Muscle layer of colon (tissue), 2 donors: ENCODE measurements at regions not wholly inside any gene's neighbourhood (a gene's known extent, or its start where the extent isn't known, plus 50 kb on each side); places are given as distances from the start of the nearest gene placed in this dataset.
"Not testable (repeated sequence)": the region's sequence is repeated elsewhere in the genome, so short reads cannot be mapped to it uniquely, and the experiment has no call there.

Experiments used
- H3K27ac ChIP-seq: one replicate; pipeline ENCODE4 v1.7.0; 2013; ENCODE audit warnings: low read depth, mild to moderate bottlenecking, low read length, moderate library complexity
- H3K27me3 ChIP-seq, 2 donors: one replicate each; pipeline ENCODE4 v1.7.0; 2013; ENCODE audit warnings: low read length in 2 of 2, mild to moderate bottlenecking in 2 of 2; ENCODE audit not compliant: insufficient read depth in 2 of 2, control insufficient read depth in 1 of 2
- H3K36me3 ChIP-seq: one replicate; pipeline ENCODE4 v1.7.0; 2013; ENCODE audit warnings: mild to moderate bottlenecking, low read length; ENCODE audit not compliant: insufficient read depth
- H3K4me1 ChIP-seq: one replicate; pipeline ENCODE4 v1.7.0; 2013; ENCODE audit warnings: mild to moderate bottlenecking, low read length; ENCODE audit not compliant: insufficient read depth
- H3K4me3 ChIP-seq, 2 donors: one replicate each; pipeline ENCODE4 v1.7.0; 2013; ENCODE audit warnings: low read length in 2 of 2, low read depth in 1 of 2, mild to moderate bottlenecking in 1 of 2, moderate library complexity in 1 of 2
- H3K9ac ChIP-seq: one replicate; pipeline ENCODE4 v1.7.0; 2013; ENCODE audit warnings: low read length
- H3K9me3 ChIP-seq: one replicate; pipeline ENCODE4 v1.7.0; 2013; ENCODE audit warnings: mild to moderate bottlenecking, low read length
- donor health status: abdominal sarcoma.
- donor health status: Adenocarcinoma of cecum.

- Histone ChIP-seq H3K27me3 (no peaks in the 10 kb centered on the region), H3K9me3 (no peaks in the 10 kb centered on the region), H3K4me3 (no peak overlapping the region), H3K36me3 (no peaks in the 10 kb centered on the region), H3K4me1 (no peaks in the 10 kb centered on the region), H3K27ac (no peak overlapping the region), H3K9ac (no peak overlapping the region)
These were observed 574.7 kb upstream of the SLC8A1 start for GRCh38 chr2:41026613-41027012.

GRCh38 chr2:41027095-41027494 lies 575.2 kb upstream of the SLC8A1 start:
- Histone ChIP-seq H3K4me1 (no peaks in the 10 kb centered on the region), H3K36me3 (no peaks in the 10 kb centered on the region)

GRCh38 chr2:41031282-41031681 lies 579.4 kb upstream of the SLC8A1 start:
- no peak overlapping the region for H3K9ac ChIP-seq
- H3K9me3 ChIP-seq: no peaks in the 10 kb centered on the region
- no peaks in the 10 kb centered on the region for H3K4me1 ChIP-seq
- H3K4me3 ChIP-seq: no peak overlapping the region
- no peaks in the 10 kb centered on the region for H3K27me3 ChIP-seq
- H3K27ac ChIP-seq: no peak overlapping the region
- H3K36me3 ChIP-seq: no peaks in the 10 kb centered on the region

More at GRCh38 chr2:41027095-41027494, 575.2 kb upstream of the SLC8A1 start:
- Histone ChIP-seq H3K4me3 (no peak overlapping the region), H3K27me3 (no peaks in the 10 kb centered on the region), H3K9me3 (no peaks in the 10 kb centered on the region), H3K27ac (no peak overlapping the region), H3K9ac (no peak overlapping the region)

- Histone ChIP-seq H3K36me3 (no peaks in the 10 kb centered on the region), H3K9me3 (no peaks in the 10 kb centered on the region), H3K9ac (no peak overlapping the region), H3K27ac (no peak overlapping the region), H3K4me1 (no peaks in the 10 kb centered on the region), H3K4me3 (no peak overlapping the region), H3K27me3 (no peaks in the 10 kb centered on the region)
These were observed 580.8 kb upstream of the SLC8A1 start for GRCh38 chr2:41032715-41033114.

GRCh38 chr2:41033127-41033526 lies 581.2 kb upstream of the SLC8A1 start:
- H3K27me3 ChIP-seq: no peaks in the 10 kb centered on the region
- H3K36me3 ChIP-seq: no peaks in the 10 kb centered on the region
- no peak overlapping the region for H3K4me3 ChIP-seq
- H3K9me3 ChIP-seq: no peaks in the 10 kb centered on the region
- no peak overlapping the region for H3K27ac ChIP-seq
- no peaks in the 10 kb centered on the region for H3K4me1 ChIP-seq
- H3K9ac ChIP-seq: no peak overlapping the region

- Histone ChIP-seq H3K4me1 (no peaks in the 10 kb centered on the region), H3K27ac (no peak overlapping the region), H3K36me3 (no peaks in the 10 kb centered on the region), H3K9me3 (no peaks in the 10 kb centered on the region), H3K4me3 (no peak overlapping the region), H3K27me3 (no peaks in the 10 kb centered on the region), H3K9ac (no peak overlapping the region)
These were observed 586.5 kb upstream of the SLC8A1 start for GRCh38 chr2:41038408-41038807.

GRCh38 chr2:41039750-41040149 lies 587.9 kb upstream of the SLC8A1 start:
- H3K9ac ChIP-seq, H3K27ac ChIP-seq, H3K4me1 ChIP-seq, H3K36me3 ChIP-seq, H3K27me3 ChIP-seq, H3K4me3 ChIP-seq, H3K9me3 ChIP-seq: not testable (repeated sequence)

- Histone ChIP-seq H3K9ac (no peak overlapping the region), H3K27ac (no peak overlapping the region), H3K27me3 (no peaks in the 10 kb centered on the region), H3K9me3 (no peaks in the 10 kb centered on the region), H3K36me3 (no peaks in the 10 kb centered on the region), H3K4me3 (no peak overlapping the region), H3K4me1 (no peaks in the 10 kb centered on the region)
These were observed 589.1 kb upstream of the SLC8A1 start for GRCh38 chr2:41040782-41041520.

GRCh38 chr2:41042343-41042742 lies 590.5 kb upstream of the SLC8A1 start:
- no peak overlapping the region for H3K4me3 ChIP-seq
- no peak overlapping the region for H3K9ac ChIP-seq
- H3K27me3 ChIP-seq: no peaks in the 10 kb centered on the region
- H3K36me3 ChIP-seq: no peaks in the 10 kb centered on the region
- H3K4me1 ChIP-seq: no peaks in the 10 kb centered on the region
- no peaks in the 10 kb centered on the region for H3K9me3 ChIP-seq
- H3K27ac ChIP-seq: no peak overlapping the region

- Histone ChIP-seq H3K36me3 (no peaks in the 10 kb centered on the region), H3K9ac (no peak overlapping the region), H3K27me3 (no peaks in the 10 kb centered on the region), H3K4me1 (no peaks in the 10 kb centered on the region), H3K4me3 (no peak overlapping the region), H3K9me3 (no peaks in the 10 kb centered on the region), H3K27ac (no peak overlapping the region)
These were observed 609.5 kb upstream of the SLC8A1 start for GRCh38 chr2:41061356-41061755.

GRCh38 chr2:41062336-41062735 lies 610.4 kb upstream of the SLC8A1 start:
- Histone ChIP-seq H3K36me3 (no peaks in the 10 kb centered on the region), H3K4me1 (peaks cover under 1% of the 10 kb centered on the region), H3K9ac (no peak overlapping the region), H3K4me3 (no peak overlapping the region), H3K27me3 (no peaks in the 10 kb centered on the region), H3K27ac (no peak overlapping the region), H3K9me3 (no peaks in the 10 kb centered on the region)

GRCh38 chr2:41066168-41066567 lies 614.3 kb upstream of the SLC8A1 start:
- H3K27me3 ChIP-seq: no peaks in the 10 kb centered on the region

More at GRCh38 chr2:41066168-41066567, 614.3 kb upstream of the SLC8A1 start:
- no peaks in the 10 kb centered on the region for H3K9me3 ChIP-seq
- no peak overlapping the region for H3K9ac ChIP-seq
- H3K4me1 ChIP-seq: peaks cover 5% of the 10 kb centered on the region
- H3K27ac ChIP-seq: no peak overlapping the region
- H3K36me3 ChIP-seq: no peaks in the 10 kb centered on the region
- no peak overlapping the region for H3K4me3 ChIP-seq
